GM12874 (cell line): ENCODE measurements at regions not wholly inside any gene's neighbourhood (a gene's known extent, or its start where the extent isn't known, plus 50 kb on each side); places are given as distances from the start of the nearest gene placed in this dataset.

ENCODE experiments used
- TF ChIP-seq, protein P1 (sequence below): IDR thresholded peaks from 2 replicates; pipeline ENCODE4 v1.5.1; 2011; ENCODE audit warnings: low read depth, mild to moderate bottlenecking, control low read depth, low read length, moderate library complexity; ENCODE audit not compliant: insufficient read depth

DNA sequence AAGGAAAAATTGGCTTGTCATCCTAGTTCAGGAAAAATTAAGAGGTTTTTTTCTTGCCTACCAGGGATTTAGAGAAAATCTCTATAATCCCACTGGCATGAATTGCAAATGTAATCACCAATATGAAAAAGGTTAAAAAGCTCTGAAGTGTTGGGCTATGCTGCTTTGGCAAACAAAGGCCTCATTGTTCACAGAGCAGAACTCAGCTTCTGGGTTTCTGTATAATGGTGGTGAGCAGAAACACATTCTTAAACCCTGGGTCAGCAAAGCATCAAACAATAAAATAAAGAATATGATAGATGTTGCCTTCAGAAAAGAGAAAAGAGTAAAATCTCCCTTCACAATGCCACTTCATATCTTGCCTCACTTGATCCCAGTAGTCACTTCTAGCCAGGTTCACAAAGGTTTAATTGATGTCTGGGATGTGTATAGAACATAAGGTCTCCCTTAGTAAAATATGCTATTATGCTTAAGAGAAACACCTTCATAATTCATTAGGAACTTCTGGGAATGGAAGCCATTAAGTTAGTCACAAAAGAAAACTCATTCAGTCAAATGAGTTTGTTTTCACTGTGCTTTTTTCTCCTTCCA, 1255.5 kb upstream of the PHF14 start:
- TF ChIP-seq, protein P1, sequence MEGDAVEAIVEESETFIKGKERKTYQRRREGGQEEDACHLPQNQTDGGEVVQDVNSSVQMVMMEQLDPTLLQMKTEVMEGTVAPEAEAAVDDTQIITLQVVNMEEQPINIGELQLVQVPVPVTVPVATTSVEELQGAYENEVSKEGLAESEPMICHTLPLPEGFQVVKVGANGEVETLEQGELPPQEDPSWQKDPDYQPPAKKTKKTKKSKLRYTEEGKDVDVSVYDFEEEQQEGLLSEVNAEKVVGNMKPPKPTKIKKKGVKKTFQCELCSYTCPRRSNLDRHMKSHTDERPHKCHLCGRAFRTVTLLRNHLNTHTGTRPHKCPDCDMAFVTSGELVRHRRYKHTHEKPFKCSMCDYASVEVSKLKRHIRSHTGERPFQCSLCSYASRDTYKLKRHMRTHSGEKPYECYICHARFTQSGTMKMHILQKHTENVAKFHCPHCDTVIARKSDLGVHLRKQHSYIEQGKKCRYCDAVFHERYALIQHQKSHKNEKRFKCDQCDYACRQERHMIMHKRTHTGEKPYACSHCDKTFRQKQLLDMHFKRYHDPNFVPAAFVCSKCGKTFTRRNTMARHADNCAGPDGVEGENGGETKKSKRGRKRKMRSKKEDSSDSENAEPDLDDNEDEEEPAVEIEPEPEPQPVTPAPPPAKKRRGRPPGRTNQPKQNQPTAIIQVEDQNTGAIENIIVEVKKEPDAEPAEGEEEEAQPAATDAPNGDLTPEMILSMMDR, result no peak

DNA sequence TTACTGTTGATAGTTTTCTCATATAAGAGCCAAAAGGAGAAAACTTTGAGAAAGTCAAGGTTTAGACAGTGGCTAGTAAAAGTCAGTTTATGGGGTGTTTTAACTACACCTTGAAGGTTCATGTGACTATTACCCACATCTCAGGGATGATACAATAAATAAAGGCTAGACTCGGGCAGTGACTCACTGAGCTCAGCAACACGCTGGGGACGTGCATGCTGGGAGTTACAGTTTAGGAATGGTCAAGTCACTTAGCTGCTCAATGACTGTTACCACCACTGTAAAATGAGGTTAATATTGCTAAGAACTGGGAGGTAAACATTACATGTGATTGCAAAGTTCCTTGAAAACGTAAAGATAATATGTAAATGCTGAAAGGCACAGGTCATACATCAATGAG, 1254.4 kb upstream of the PHF14 start:
- TF ChIP-seq, protein P1, result no peak

DNA sequence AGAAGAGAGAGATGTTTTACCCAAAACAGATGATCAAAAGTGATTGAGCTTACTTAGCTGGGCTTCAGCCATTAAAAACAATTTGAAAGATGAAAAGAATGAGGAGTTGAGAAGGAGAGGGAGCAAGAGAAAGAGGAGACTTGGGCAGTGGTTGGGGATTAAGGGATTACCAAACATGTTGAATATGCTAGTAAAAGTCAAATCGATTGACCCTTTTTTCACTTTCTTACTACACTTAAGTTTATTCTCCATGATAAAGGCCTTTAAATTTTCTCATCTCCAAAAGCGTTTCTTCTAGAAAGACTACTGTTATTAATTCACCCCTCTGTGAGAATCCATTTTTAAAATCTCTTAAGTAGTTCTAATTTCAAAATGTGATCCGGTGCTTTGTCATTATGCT, 1254.0 kb upstream of the PHF14 start:
- TF ChIP-seq, protein P1, result no peak

DNA sequence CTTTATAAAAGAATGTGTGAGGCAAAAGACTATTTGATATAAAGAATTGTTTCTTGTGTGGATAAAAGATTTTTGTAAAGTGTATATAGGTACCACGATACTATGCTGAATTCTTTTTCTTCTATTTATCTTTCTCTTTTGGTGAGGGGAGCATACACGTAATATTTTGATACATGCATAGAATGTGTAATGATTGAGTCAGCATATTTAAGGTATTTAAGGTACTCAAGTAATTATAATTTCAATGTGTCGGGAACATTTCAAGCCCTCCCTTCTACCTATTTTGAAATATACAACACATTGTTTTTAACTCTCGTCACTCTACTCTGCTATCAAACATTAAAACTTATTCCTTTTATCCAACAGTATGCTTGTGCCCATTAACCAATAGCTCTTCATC, 1221.6 kb upstream of the PHF14 start:
- TF ChIP-seq, protein P1, result no peak

DNA sequence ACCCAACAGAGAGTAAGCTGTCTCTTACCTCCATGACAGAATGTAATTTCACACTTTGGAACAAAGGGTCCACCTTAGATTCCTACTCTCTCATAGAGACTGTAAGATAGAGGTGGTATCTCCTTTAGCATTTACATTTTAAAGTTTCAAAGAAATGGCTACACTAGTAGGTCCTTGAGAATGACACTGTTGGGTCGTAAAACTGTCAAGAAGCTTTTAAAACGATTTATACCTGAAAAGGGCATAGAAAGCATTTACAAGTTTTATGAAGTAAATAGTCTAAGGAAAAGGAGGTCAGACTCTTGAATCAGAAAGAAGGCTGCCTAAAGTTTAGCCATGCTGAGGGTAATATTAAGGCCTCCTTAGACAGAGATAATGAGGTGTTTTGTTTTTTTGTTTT, 1212.4 kb upstream of the PHF14 start:
- TF ChIP-seq, protein P1, result no peak

DNA sequence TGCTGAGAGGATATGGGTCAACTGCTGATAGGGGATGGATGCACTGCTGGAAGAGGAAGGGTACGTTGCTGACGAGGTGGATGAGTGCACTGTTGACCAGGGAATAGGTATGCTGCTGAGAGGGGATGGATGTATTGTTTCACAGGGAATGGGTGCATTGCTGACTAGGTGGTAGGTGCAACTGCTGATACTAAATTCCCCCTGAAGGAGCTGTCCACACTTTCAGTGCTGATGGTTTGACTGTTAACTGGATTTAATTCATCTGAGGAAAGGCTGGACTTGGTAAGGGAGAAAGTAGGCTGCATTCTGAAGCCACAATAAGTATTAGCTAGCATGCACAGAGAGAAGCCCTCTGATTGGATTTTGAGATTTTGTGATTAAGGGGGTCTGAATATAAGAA, 1196.8 kb upstream of the PHF14 start:
- TF ChIP-seq, protein P1, result no peak

DNA sequence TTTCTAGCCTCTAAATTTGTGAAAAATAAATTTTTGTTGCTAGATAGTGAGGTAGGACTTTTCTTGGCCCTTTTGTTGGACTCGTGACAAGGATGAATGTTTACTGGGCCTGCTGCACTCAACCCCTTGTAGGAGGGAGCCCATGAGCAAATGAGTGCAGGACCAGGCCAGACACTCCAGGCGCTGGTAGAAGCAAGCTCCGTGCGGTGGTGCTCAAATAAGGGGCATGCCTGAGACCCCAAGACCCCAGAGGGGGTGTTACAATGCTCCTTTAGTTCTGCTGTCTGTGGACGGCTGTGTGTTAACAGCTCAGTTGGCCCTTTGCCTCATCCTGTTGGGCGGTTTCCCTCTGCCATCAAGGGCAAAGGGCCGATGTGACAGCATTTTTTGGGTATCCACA, 1195.3 kb upstream of the PHF14 start:
- TF ChIP-seq, protein P1, result no peak
